ENCODE measurements at regions not wholly inside any gene's neighbourhood (a gene's known extent, or its start where the extent isn't known, plus 50 kb on each side); places are given as distances from the start of the nearest gene placed in this dataset.

GRCh38 chr5:5964347-5964746, 414.0 kb downstream of the MED10 start:
- TF ChIP-seq POLR2A (IDR thresholded peaks at IDR 0.05; ENCODE audit: low read depth) (no peak), CTCF (IDR thresholded peaks at IDR 0.05) (no peak), POLR2AphosphoS5 (IDR thresholded peaks at IDR 0.05) (no peak), EP300 (IDR thresholded peaks at IDR 0.05) (no peak)
